H1 (cell line): ENCODE measurements at regions not wholly inside any gene's neighbourhood (a gene's known extent, or its start where the extent isn't known, plus 50 kb on each side); places are given as distances from the start of the nearest gene placed in this dataset.

Experiments used
- BACH1 ChIP-seq: IDR thresholded peaks from 2 replicates; pipeline ENCODE4 v1.6.1; 2012; ENCODE audit warnings: low read length, improper control_type of control experiment
- BRCA1 ChIP-seq: IDR thresholded peaks from 2 replicates; pipeline ENCODE4 v1.6.1; 2012; ENCODE audit warnings: low read depth, low read length, improper control_type of control experiment
- CHD7 ChIP-seq: fragments of 300-600 bp; sonication (generic); IDR thresholded peaks from 2 replicates; pipeline ENCODE4 v1.7.1; 2012; ENCODE audit warnings: low read length, moderate library complexity, mild to moderate bottlenecking, inconsistent platforms; ENCODE audit not compliant: insufficient replicate concordance
- CTCF ChIP-seq, 3 experiments: IDR thresholded peaks; 1 replicate in 2 of 3; 2 replicates in 1 of 3; pipeline versions ENCODE4 v1.5.1 to v1.6.1; 2011; ENCODE audit warnings: low read length in 3 of 3, mild to moderate bottlenecking in 3 of 3, inconsistent platforms in 2 of 3, low read depth in 1 of 3, moderate library complexity in 1 of 3; ENCODE audit not compliant: insufficient read depth in 1 of 3; ENCODE audit errors: control extremely low read depth in 1 of 3
- EGR1 ChIP-seq: IDR thresholded peaks from 2 replicates; pipeline ENCODE4 v1.6.1; 2011; ENCODE audit warnings: low read depth, low read length, borderline replicate concordance
- KDM1A ChIP-seq: fragments of 200-600, 300-600 bp; sonication (generic); IDR thresholded peaks from 2 replicates; pipeline ENCODE4 v1.7.1; 2016; ENCODE audit warnings: mild to moderate bottlenecking, low read length, borderline replicate concordance
- MAX ChIP-seq: IDR thresholded peaks from 2 replicates; pipeline ENCODE4 v1.6.1; 2012; ENCODE audit warnings: inconsistent platforms
- NANOG ChIP-seq: IDR thresholded peaks from 2 replicates; pipeline ENCODE4 v1.6.1; 2011; ENCODE audit warnings: low read length, low read depth, mild to moderate bottlenecking, inconsistent platforms; ENCODE audit not compliant: insufficient read depth, poor library complexity, severe bottlenecking
- SAP30 ChIP-seq: fragments of 300-600 bp; sonication (generic); IDR thresholded peaks from 2 replicates; pipeline ENCODE4 v1.7.1; 2012; ENCODE audit warnings: low read length, moderate library complexity, mild to moderate bottlenecking, inconsistent platforms; ENCODE audit not compliant: insufficient read depth, insufficient replicate concordance

GRCh38 chr4:83961575-83961974 is 425.7 kb downstream of the GPAT3 start (continued):
- TF ChIP-seq CHD7 (no peak), BRCA1 (no peak), MAX (no peak), BACH1 (no peak), NANOG (no peak), KDM1A (no peak), CTCF (IDR thresholded peaks at IDR 0.05; ENCODE audit: control extremely low read depth in 1 of 3, insufficient read depth in 1 of 3, low read depth in 1 of 3, low read length in 3 of 3) (no peak), EGR1 (no peak), SAP30 (no peak)
